ENCODE measurements at regions not wholly inside any gene's neighbourhood (a gene's known extent, or its start where the extent isn't known, plus 50 kb on each side); places are given as distances from the start of the nearest gene placed in this dataset.

DNA sequence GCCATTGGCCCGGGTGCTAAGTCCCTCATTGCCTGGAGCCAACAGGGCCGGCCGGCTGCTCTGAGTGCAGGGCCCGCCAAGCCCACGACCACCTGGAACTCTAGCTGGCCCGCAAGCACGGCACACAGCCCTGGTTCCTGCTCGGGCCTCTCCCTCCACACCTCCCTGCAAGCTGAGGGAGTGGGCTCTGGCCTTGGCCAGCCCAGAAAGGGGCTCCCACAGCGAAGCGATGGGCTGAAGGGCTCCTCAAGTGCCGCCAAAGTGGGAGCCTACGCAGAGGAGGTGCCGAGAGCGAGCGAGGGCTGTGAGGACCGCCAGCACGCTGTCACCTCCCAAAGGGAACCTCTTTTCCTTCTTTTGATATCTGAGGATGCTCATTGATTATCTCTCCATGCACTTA, 283.4 kb downstream of the PRDM2 start:
- TF ChIP-seq ZNF484 (CRISPR knock-in tag; IDR thresholded peaks at IDR 0.05; ENCODE audit: borderline replicate concordance, low read depth) (no peak), MAZ (IDR thresholded peaks at IDR 0.05; ENCODE audit: borderline replicate concordance, low read depth, low read length) (no peak), MAZ (CRISPR knock-in tag; IDR thresholded peaks at IDR 0.05; ENCODE audit: low read depth) (no peak), POLR2AphosphoS5 (IDR thresholded peaks at IDR 0.05; ENCODE audit: low read depth, low read length) (no peak), ZEB1 (IDR thresholded peaks at IDR 0.05; ENCODE audit: insufficient replicate concordance, low read depth) (no peak), EZH2 (conservative IDR thresholded peaks at IDR 0.05; ENCODE audit: low read depth, low read length) (no peak), SSRP1 (CRISPR knock-in tag; IDR thresholded peaks at IDR 0.05) (no peak), ZFP36L2 (CRISPR knock-in tag; IDR thresholded peaks at IDR 0.05) (no peak), POGK (CRISPR knock-in tag; conservative IDR thresholded peaks at IDR 0.05) (no peak)
- TF ChIP-seq, protein P1, sequence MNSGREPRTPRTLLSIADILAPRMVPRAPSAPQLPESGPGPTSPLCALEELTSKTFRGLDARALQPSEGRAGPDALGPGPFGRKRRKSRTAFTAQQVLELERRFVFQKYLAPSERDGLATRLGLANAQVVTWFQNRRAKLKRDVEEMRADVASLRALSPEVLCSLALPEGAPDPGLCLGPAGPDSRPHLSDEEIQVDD (CRISPR knock-in tag; IDR thresholded peaks at IDR 0.05; ENCODE audit: borderline replicate concordance) = no peak
- TF ChIP-seq, protein P2, sequence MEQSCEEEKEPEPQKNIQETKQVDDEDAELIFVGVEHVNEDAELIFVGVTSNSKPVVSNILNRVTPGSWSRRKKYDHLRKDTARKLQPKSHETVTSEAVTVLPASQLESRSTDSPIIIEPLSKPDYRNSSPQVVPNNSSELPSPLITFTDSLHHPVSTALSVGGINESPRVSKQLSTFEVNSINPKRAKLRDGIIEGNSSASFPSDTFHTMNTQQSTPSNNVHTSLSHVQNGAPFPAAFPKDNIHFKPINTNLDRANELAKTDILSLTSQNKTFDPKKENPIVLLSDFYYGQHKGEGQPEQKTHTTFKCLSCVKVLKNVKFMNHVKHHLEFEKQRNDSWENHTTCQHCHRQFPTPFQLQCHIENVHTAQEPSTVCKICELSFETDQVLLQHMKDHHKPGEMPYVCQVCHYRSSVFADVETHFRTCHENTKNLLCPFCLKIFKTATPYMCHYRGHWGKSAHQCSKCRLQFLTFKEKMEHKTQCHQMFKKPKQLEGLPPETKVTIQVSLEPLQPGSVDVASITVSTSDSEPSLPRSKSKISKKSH (CRISPR knock-in tag; IDR thresholded peaks at IDR 0.05; ENCODE audit: borderline replicate concordance) = no peak
